Mesendoderm (in vitro differentiated cells): ENCODE measurements at regions not wholly inside any gene's neighbourhood (a gene's known extent, or its start where the extent isn't known, plus 50 kb on each side); places are given as distances from the start of the nearest gene placed in this dataset.

Source experiments
- DNase-seq: peaks from one replicate; pipeline ENCODE4 v3.0.0; 2013
- H2AK5ac ChIP-seq: 2 replicates; pipeline ENCODE4 v1.6.1; 2013; ENCODE audit warnings: low read length, inconsistent platforms
- H2BK120ac ChIP-seq: 2 replicates; pipeline ENCODE4 v1.6.1; 2013; ENCODE audit warnings: low read depth, mild to moderate bottlenecking, low read length, moderate library complexity, mixed read lengths
- H2BK15ac ChIP-seq: replicated peaks from 2 replicates; pipeline ENCODE4 v1.6.1; 2013; ENCODE audit warnings: low read depth, mild to moderate bottlenecking, moderate library complexity
- H2BK5ac ChIP-seq: 2 replicates; pipeline ENCODE4 v1.6.1; 2013; ENCODE audit warnings: low read length, inconsistent platforms
- H3K18ac ChIP-seq: 2 replicates; pipeline ENCODE4 v1.6.1; 2013; ENCODE audit warnings: mild to moderate bottlenecking, low read length, mixed read lengths
- H3K23ac ChIP-seq: one replicate; pipeline ENCODE4 v1.6.1; 2013; ENCODE audit warnings: low read length
- H3K27ac ChIP-seq: 2 replicates; pipeline ENCODE4 v1.5.1; 2013; ENCODE audit warnings: low read depth, mild to moderate bottlenecking, inconsistent platforms, low read length, moderate library complexity
- H3K27me3 ChIP-seq: 2 replicates; pipeline ENCODE4 v1.6.1; 2013; ENCODE audit warnings: low read length, control low read depth, mild to moderate bottlenecking, inconsistent platforms; ENCODE audit not compliant: insufficient read depth, poor library complexity
- H3K36me3 ChIP-seq: 2 replicates; pipeline ENCODE4 v1.6.1; 2013; ENCODE audit warnings: low read length, inconsistent platforms; ENCODE audit not compliant: control insufficient read depth, insufficient read depth
- H3K4ac ChIP-seq: one replicate; pipeline ENCODE4 v1.6.1; 2013; ENCODE audit warnings: low read depth, mild to moderate bottlenecking, low read length, moderate library complexity
- H3K4me1 ChIP-seq: 2 replicates; pipeline ENCODE4 v1.6.1; 2013; ENCODE audit warnings: low read depth, low read length, inconsistent platforms; ENCODE audit not compliant: control insufficient read depth
- H3K4me2 ChIP-seq: 2 replicates; pipeline ENCODE4 v1.6.1; 2013; ENCODE audit warnings: low read length
- H3K4me3 ChIP-seq: 2 replicates; pipeline ENCODE4 v1.5.1; 2013; ENCODE audit warnings: mild to moderate bottlenecking, low read length
- H3K56ac ChIP-seq: one replicate; pipeline ENCODE4 v1.6.1; 2013; ENCODE audit warnings: low read length
- H3K79me1 ChIP-seq: 2 replicates; pipeline ENCODE4 v1.6.1; 2013; ENCODE audit warnings: low read length, inconsistent platforms
- H3K79me2 ChIP-seq: 2 replicates; pipeline ENCODE4 v1.6.1; 2013; ENCODE audit warnings: mild to moderate bottlenecking, low read length; ENCODE audit not compliant: control insufficient read depth, insufficient read depth
- H3K9ac ChIP-seq: 2 replicates; pipeline ENCODE4 v1.6.1; 2013; ENCODE audit warnings: low read length, inconsistent platforms
- H4K5ac ChIP-seq: one replicate; pipeline ENCODE4 v1.6.1; 2013; ENCODE audit warnings: low read length
- H4K8ac ChIP-seq: one replicate; pipeline ENCODE4 v1.6.1; 2013; ENCODE audit warnings: low read depth, mild to moderate bottlenecking, control low read depth, low read length, moderate library complexity
- WGBS: extraction: QIAGEN DNeasy Blood & Tissue Kit; methylation state at CpG from one replicate; pipeline ENCODE4 v1.1.7; 2013; ENCODE audit warnings: low lambda C conversion rate, missing lambda C conversion rate; ENCODE audit not compliant: insufficient coverage; ENCODE audit errors: extremely low coverage; 5-methylcytosine and 5-hydroxymethylcytosine counted together

- Histone ChIP-seq H3K18ac (no peak overlapping the region), H3K36me3 (no peaks in the 10 kb centered on the region), H3K79me2 (no peaks in the 10 kb centered on the region), H3K4me2 (no peak overlapping the region), H3K4ac (no peak overlapping the region), H3K27ac (no peak overlapping the region), H3K9ac (no peak overlapping the region), H2AK5ac (no peak overlapping the region), H4K5ac (no peak overlapping the region), H4K8ac (no peak overlapping the region), H2BK15ac (no peak overlapping the region), H2BK120ac (no peak overlapping the region), H3K56ac (no peak overlapping the region), H3K4me3 (no peak overlapping the region), H3K27me3 (no peaks in the 10 kb centered on the region), H3K4me1 (no peaks in the 10 kb centered on the region), H3K79me1 (no peaks in the 10 kb centered on the region), H3K23ac (no peak overlapping the region), H2BK5ac (no peak overlapping the region)
- DNase-seq: peak; percentile 60
- no CpG with 5 or more reads among the region's 5 CpGs for WGBS
Measured at GRCh38 chr9:17930071-17930470, 351.2 kb downstream of the SH3GL2 start.

DNA sequence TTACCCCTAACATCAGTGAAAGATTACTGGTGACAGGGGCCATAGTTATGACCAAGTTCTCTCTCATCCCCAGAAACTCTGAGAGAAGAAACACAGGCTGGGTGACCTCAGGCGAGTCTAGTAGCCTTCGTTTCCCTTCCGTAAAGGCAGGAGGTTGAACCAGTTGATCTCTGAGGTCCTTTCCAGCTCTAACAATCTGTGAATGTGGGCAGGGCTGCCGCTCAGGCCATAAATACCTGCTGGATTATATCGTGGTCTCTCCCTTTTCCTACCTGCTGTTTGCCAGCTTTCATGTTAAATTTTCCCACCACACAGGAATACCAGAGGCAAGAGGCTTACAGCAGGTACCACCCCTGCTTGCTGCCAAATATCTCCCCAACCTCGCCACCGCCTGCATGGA lies 357.5 kb downstream of the SH3GL2 start:
- Histone ChIP-seq H3K4me3 (no peak overlapping the region), H3K23ac (no peak overlapping the region), H2BK15ac (no peak overlapping the region), H3K4ac (no peak overlapping the region), H3K79me2 (no peaks in the 10 kb centered on the region), H3K79me1 (no peaks in the 10 kb centered on the region), H3K4me1 (no peaks in the 10 kb centered on the region), H2AK5ac (no peak overlapping the region), H2BK120ac (no peak overlapping the region), H3K9ac (no peak overlapping the region), H2BK5ac (no peak overlapping the region), H4K8ac (no peak overlapping the region), H3K18ac (no peak overlapping the region), H3K27ac (no peak overlapping the region), H3K36me3 (no peaks in the 10 kb centered on the region), H4K5ac (no peak overlapping the region), H3K4me2 (no peak overlapping the region), H3K56ac (no peak overlapping the region), H3K27me3 (no peaks in the 10 kb centered on the region)
- no CpG with 5 or more reads among the region's 7 CpGs for WGBS
- peak; percentile 65 for DNase-seq

DNA sequence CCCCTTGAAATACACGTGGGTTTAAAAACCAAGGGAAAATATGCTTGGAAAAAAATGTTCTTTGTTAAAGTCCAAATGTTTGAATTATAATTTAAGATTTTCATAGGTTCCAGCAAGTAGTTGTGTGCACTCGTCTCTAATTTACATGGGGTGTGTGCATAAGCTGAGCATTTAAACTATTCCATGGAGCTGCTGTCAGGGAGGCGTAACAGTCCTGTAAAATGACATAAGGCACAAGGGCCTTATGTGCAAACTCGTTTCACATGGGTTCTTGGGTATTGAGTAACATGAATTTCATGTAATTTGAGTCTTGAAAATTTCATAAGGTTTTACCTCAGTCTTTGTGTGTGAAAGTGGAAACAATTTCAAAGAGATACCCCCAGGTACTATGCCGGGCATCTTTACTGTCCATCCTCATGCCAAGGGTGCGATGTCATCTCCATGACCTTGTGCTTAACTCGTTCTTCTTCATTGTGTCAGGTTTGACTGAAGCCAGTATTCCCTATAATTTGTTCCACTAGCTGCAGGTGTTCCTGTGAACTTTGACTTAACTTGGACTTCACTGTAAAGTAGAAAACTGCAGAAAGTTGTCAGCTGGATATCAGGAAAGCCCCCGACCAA lies 359.3 kb downstream of the SH3GL2 start:
- Histone ChIP-seq H3K56ac (no peak overlapping the region), H2BK5ac (no peak overlapping the region), H3K27me3 (no peaks in the 10 kb centered on the region), H3K23ac (no peak overlapping the region), H3K36me3 (no peaks in the 10 kb centered on the region), H3K4ac (no peak overlapping the region), H4K5ac (no peak overlapping the region), H3K27ac (no peak overlapping the region), H3K9ac (no peak overlapping the region), H2BK15ac (no peak overlapping the region), H2BK120ac (no peak overlapping the region), H3K4me3 (no peak overlapping the region), H3K79me1 (no peaks in the 10 kb centered on the region), H3K4me1 (no peaks in the 10 kb centered on the region), H3K18ac (no peak overlapping the region), H4K8ac (no peak overlapping the region), H3K4me2 (no peak overlapping the region), H3K79me2 (no peaks in the 10 kb centered on the region), H2AK5ac (no peak overlapping the region)
- peak; percentile 53 for DNase-seq
- WGBS: no CpG with 5 or more reads among the region's 8 CpGs

- Histone ChIP-seq H3K4me3 (no peak overlapping the region), H2BK5ac (no peak overlapping the region), H3K4ac (no peak overlapping the region), H3K79me1 (no peaks in the 10 kb centered on the region), H3K79me2 (no peaks in the 10 kb centered on the region), H3K4me2 (no peak overlapping the region), H3K23ac (no peak overlapping the region), H2BK15ac (no peak overlapping the region), H4K5ac (no peak overlapping the region), H3K9ac (no peak overlapping the region), H3K18ac (no peak overlapping the region), H3K36me3 (no peaks in the 10 kb centered on the region), H3K4me1 (no peaks in the 10 kb centered on the region), H3K56ac (no peak overlapping the region), H3K27ac (no peak overlapping the region), H4K8ac (no peak overlapping the region), H2AK5ac (no peak overlapping the region), H2BK120ac (no peak overlapping the region), H3K27me3 (no peaks in the 10 kb centered on the region)
- DNase-seq: no peak
- no CpG with 5 or more reads among the region's 1 CpG for WGBS
Measured at GRCh38 chr9:17942498-17942897, 363.6 kb downstream of the SH3GL2 start.

GRCh38 chr9:17955409-17955808 lies 376.5 kb downstream of the SH3GL2 start:
- Histone ChIP-seq H4K5ac (no peak overlapping the region), H3K23ac (no peak overlapping the region)

DNA sequence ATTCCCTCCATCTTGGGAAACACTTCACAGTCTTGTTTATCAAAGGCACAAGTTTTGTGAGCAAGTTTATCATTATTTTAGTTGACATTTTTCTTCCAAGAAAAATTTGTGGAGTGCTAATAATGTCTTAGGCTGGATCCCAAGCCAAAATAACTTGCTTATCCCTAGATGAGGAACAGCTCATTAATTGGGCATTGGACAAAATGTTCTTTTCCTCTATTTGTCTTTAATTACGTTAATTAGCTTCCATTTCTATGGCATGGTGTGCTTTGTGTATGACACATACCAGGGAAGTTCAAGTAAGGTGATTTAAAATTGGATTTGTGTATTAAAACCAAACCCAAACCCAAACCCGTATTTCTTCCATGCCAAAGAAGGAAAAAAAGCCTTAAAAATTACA lies 379.5 kb downstream of the SH3GL2 start:
- Histone ChIP-seq H3K56ac (no peak overlapping the region), H3K18ac (no peak overlapping the region), H3K4me3 (no peak overlapping the region), H2BK15ac (no peak overlapping the region), H2BK5ac (no peak overlapping the region), H3K27me3 (no peaks in the 10 kb centered on the region), H4K8ac (no peak overlapping the region), H3K27ac (no peak overlapping the region), H4K5ac (no peak overlapping the region), H3K79me1 (no peaks in the 10 kb centered on the region), H2BK120ac (no peak overlapping the region), H3K23ac (no peak overlapping the region), H3K36me3 (no peaks in the 10 kb centered on the region), H3K4me1 (no peaks in the 10 kb centered on the region), H3K79me2 (no peaks in the 10 kb centered on the region), H3K4ac (no peak overlapping the region), H3K4me2 (no peak overlapping the region), H2AK5ac (no peak overlapping the region), H3K9ac (no peak overlapping the region)
- DNase-seq: no peak
- WGBS: no CpG with 5 or more reads among the region's 2 CpGs

More at GRCh38 chr9:17955409-17955808, 376.5 kb downstream of the SH3GL2 start:
- Histone ChIP-seq H3K79me2 (no peaks in the 10 kb centered on the region), H3K9ac (no peak overlapping the region), H3K27me3 (no peaks in the 10 kb centered on the region), H3K4me2 (no peak overlapping the region), H3K4me3 (no peak overlapping the region), H3K4me1 (no peaks in the 10 kb centered on the region), H2AK5ac (no peak overlapping the region), H2BK5ac (no peak overlapping the region), H3K4ac (no peak overlapping the region), H2BK120ac (no peak overlapping the region), H4K8ac (no peak overlapping the region), H3K79me1 (no peaks in the 10 kb centered on the region), H3K56ac (no peak overlapping the region), H2BK15ac (no peak overlapping the region), H3K27ac (no peak overlapping the region), H3K36me3 (no peaks in the 10 kb centered on the region), H3K18ac (no peak overlapping the region)
- no peak for DNase-seq
- no CpG with 5 or more reads among the region's 2 CpGs for WGBS
